Ovary (tissue), 3 donors: ENCODE measurements at regions not wholly inside any gene's neighbourhood (a gene's known extent, or its start where the extent isn't known, plus 50 kb on each side); places are given as distances from the start of the nearest gene placed in this dataset.

ENCODE experiments used
- CTCF ChIP-seq, 3 donors: fragments of 450-650 bp in 2 of 3; fragments of 200-600 bp in 1 of 3; IDR thresholded peaks; one replicate each; pipeline versions ENCODE4 v1.5.1 to v1.8.0; 2016 to 2022; ENCODE audit warnings: antibody characterized with exemption in 3 of 3, mild to moderate bottlenecking in 1 of 3
- EP300 ChIP-seq: sonication (generic); formaldehyde crosslinking; IDR thresholded peaks from one replicate; pipeline ENCODE4 v1.6.1; 2017; ENCODE audit warnings: antibody characterized with exemption
- POLR2A ChIP-seq: fragments of 450-650 bp; IDR thresholded peaks from one replicate; pipeline ENCODE4 v1.6.1; 2017; ENCODE audit warnings: antibody characterized with exemption, mild to moderate bottlenecking, moderate library complexity
- donor health status: DM: no; HTN: no; CAD: no.

DNA sequence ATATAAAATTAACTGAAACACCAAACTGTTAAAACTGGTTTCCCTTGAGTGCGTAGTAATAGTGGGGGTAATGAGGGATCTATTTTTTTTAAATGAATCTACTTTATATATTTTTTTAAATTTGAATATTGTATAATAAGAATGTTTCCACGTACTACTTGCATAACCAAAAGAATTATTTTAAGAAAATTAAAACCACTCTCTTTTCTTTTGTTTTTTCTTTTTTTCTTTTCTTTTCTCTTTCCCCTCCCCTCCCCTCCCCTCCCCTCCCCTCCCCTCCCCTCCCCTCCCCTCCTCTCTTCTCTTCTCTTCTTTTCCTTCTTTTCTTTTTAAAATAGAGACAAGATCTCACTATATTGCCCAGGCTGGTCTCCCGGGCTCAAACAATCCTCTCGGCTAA, 166.9 kb upstream of the MID1 start:
- TF ChIP-seq POLR2A = no peak
- no peak for TF ChIP-seq CTCF (IDR thresholded peaks at IDR 0.05)
- TF ChIP-seq EP300 = no peak
